Hematopoietic multipotent progenitor cell treated with erythropoietin and hydrocortisone succinate and interleukin-3 and kit ligand, for 4 days (in vitro differentiated cells): ENCODE measurements at regions not wholly inside any gene's neighbourhood (a gene's known extent, or its start where the extent isn't known, plus 50 kb on each side); places are given as distances from the start of the nearest gene placed in this dataset.

Experiments used
- DNase-seq: peaks from one replicate; pipeline ENCODE4 v3.0.0-alpha.2; 2015

GRCh38 chr9:13744261-13744901 lies 464.9 kb upstream of the MPDZ start:
- no peak for DNase-seq

GRCh38 chr9:13737885-13738284 lies 458.4 kb upstream of the MPDZ start:
- no peak for DNase-seq

GRCh38 chr9:13735181-13735580 lies 455.7 kb upstream of the MPDZ start:
- DNase-seq = no peak

- DNase-seq = no peak
These were observed 455.1 kb upstream of the MPDZ start for GRCh38 chr9:13734601-13735000.

GRCh38 chr9:13732290-13732689 lies 452.8 kb upstream of the MPDZ start:
- DNase-seq = no peak

GRCh38 chr9:13731637-13732036 lies 452.1 kb upstream of the MPDZ start:
- no peak for DNase-seq

- DNase-seq = no peak
These were observed 450.5 kb upstream of the MPDZ start for GRCh38 chr9:13729955-13730354.

GRCh38 chr9:13728917-13729811 lies 449.7 kb upstream of the MPDZ start:
- no peak for DNase-seq

GRCh38 chr9:13728131-13728530 lies 448.6 kb upstream of the MPDZ start:
- no peak for DNase-seq

- DNase-seq = no peak
These were observed 447.3 kb upstream of the MPDZ start for GRCh38 chr9:13726746-13727145.

GRCh38 chr9:13725516-13725915 lies 446.0 kb upstream of the MPDZ start:
- DNase-seq = no peak

GRCh38 chr9:13721481-13722235 lies 442.2 kb upstream of the MPDZ start:
- no peak for DNase-seq

- no peak for DNase-seq
These were observed 440.6 kb upstream of the MPDZ start for GRCh38 chr9:13719981-13720676.

GRCh38 chr9:13719446-13719845 lies 440.0 kb upstream of the MPDZ start:
- DNase-seq = no peak

- DNase-seq = no peak
These were observed 439.0 kb upstream of the MPDZ start for GRCh38 chr9:13718539-13718938.

GRCh38 chr9:13718086-13718485 lies 438.6 kb upstream of the MPDZ start:
- no peak for DNase-seq

- no peak for DNase-seq
These were observed 438.0 kb upstream of the MPDZ start for GRCh38 chr9:13717322-13718054.

- no peak for DNase-seq
These were observed 437.3 kb upstream of the MPDZ start for GRCh38 chr9:13716601-13717321.

GRCh38 chr9:13716090-13716489 lies 436.6 kb upstream of the MPDZ start:
- no peak for DNase-seq

- DNase-seq = no peak
These were observed 435.9 kb upstream of the MPDZ start for GRCh38 chr9:13715430-13715829.
